IPS-11a (cell line): ENCODE measurements at regions not wholly inside any gene's neighbourhood (a gene's known extent, or its start where the extent isn't known, plus 50 kb on each side); places are given as distances from the start of the nearest gene placed in this dataset.

Experiments
- H3K4me3 ChIP-seq: one replicate; pipeline ENCODE4 v1.5.1; 2013; ENCODE audit warnings: low read depth, low read length, control low read depth

DNA sequence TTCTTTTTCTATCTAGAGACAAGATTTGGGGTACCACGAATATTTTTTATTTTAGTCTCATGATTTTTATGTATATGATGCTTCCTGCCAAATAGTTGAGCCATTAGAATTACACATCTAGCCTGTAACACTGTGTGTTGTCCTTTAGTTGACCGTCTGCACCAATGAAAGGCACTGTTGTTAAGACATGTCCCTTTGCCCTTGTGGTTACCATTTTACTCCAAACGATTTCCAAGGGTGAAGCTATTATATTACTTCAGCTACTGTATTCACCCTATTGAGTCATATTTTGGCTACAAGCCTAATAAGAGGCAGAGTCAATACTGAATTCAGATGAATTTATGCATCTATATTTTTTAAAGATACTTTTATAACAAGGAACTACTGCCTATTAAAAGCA lies 207.6 kb downstream of the CETN3 start:
- H3K4me3 ChIP-seq = no peak overlapping the region

DNA sequence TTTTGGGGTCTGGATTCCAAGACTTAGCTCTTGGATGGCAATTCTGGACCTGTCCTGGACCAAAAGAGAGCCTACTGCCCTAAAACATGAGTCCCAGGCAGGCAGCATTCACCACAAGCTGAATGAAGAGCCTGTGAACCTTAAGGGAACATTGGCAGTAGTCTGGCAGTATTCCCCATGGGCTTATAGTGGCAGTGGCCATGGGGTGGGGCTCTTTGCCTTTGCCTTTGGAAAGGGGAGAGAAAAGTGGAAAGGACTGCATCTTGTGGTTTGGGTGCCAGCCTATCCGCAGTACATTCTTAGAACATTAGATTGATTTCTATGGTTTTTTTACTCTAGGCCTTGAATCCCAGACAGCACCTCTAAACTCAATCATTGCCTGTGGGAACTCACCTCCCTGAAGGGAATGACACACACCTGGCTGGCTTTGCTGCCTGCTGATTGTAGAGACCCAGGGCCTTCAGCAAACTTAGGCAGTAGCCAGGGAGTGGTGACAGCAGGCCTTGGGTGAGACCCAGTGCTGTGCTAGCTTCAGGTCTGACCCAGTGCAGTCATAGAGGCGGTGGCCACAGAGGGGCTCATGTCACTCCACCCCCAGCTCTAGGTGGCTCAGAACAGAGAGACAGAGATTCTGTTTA lies 216.3 kb downstream of the CETN3 start:
- H3K4me3 ChIP-seq = no peak overlapping the region

DNA sequence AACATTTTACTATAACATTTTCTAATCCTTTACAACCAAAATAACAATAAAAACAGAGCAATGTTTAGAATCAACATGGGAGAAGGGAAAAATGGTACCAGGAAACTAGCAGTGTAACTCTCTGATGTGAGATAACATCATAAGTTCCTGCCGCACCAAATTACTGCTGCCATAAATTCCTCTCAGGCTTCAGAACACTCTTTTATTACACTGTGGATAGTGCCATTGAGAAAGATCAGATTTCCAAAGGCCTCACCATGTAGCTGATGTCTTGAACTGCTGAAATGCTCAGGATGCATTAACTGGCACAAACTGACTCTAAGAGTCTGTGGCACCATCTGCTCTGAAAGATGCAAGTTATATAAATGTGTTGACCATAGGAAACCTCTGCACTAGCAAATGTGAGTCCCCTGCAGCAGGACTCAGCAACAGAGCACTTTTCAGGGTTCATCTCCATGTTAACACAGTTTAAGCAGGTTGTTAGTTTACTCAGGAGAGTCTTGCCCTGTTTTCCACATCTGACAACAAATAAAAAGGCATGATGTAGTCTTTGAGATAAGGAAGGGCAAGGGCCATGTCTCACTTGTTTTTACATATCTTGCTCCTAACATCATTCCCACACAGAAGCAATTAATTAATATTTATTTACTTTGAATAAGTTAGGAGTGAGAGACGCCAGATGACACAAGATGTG lies 218.1 kb downstream of the CETN3 start:
- no peak overlapping the region for H3K4me3 ChIP-seq

- H3K4me3 ChIP-seq = no peak overlapping the region
These were observed 223.6 kb downstream of the CETN3 start for GRCh38 chr5:90185897-90186468.

GRCh38 chr5:90184764-90185163 lies 224.8 kb downstream of the CETN3 start:
- H3K4me3 ChIP-seq = no peak overlapping the region

DNA sequence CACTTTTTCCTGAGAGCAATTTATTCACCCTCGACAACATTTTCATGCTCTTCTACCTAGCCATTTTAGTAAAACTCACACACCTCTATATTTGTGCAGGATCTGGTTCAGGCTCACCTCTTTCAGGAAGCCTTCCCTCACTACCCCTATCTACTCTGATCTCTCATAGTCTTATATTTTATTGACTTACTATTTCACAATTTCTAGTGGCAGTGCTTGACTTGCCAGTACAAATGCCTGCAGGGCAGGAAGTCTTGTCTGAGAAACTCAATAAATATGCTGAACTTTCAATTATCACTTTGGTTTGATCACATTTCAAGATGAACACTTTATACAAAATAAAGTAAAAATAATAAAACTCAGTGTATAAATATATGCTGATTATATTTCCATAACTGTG lies 226.8 kb downstream of the CETN3 start:
- no peak overlapping the region for H3K4me3 ChIP-seq

DNA sequence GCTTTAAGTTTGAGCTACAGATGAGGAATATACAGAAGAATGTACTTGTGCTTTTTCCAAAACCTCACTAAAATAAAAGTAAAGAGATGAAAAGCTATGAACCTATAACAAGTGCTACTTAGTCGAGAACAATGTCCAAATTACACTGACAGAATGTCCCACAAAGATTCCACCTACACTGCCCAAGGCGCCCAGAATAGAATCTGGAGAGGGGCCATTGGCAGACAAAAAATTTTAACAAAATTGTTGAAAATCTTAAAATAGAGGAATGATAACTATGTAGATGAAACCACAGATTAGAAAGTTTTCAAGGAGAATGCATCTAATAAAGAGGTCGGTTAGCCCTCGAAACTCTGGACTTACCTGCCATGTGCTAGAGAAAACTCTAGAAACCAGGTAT lies 235.3 kb downstream of the CETN3 start:
- no peak overlapping the region for H3K4me3 ChIP-seq

- no peak overlapping the region for H3K4me3 ChIP-seq
These were observed 236.1 kb downstream of the CETN3 start for GRCh38 chr5:90173299-90174030.

DNA sequence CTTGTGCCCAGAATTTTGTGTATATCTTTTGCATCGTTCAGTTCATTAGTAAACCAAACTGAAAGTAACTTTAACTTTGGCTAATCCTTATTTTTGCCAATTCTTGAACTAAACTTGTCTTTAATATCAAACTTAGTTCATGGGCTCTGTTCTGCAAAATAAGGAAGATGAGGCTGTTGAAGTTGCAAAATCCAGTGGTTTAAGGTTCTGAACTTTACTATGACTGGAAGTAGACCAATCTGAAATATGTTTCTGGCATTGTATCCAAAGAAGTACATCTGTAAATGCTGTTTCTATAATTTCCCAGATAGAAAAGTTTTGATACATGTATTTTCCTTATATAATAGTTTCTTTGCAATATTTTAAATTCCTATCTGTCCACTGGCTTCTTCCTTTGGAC lies 238.1 kb downstream of the CETN3 start:
- H3K4me3 ChIP-seq = no peak overlapping the region

DNA sequence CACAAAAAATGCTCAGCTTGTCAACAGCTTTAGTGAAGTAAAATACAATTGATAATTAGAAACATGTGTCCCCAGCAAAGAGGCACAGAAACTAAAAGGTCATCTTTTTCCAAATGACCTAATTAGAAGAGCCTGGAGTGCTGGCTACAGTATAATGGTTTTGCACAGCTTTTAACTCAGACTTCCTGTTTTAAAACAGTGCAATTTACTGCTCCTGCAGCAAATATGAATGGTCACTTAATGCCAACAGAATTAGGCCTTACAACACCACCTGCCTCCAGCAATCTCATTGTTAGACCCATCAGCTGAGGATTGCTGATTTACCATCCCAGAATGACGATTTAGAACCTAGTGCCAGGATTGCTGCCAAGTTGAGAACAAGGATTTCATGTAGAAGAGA lies 239.3 kb downstream of the CETN3 start:
- H3K4me3 ChIP-seq = no peak overlapping the region

GRCh38 chr5:90169078-90169477 lies 240.5 kb downstream of the CETN3 start:
- H3K4me3 ChIP-seq = no peak overlapping the region

GRCh38 chr5:90168399-90168798 lies 241.2 kb downstream of the CETN3 start:
- H3K4me3 ChIP-seq = no peak overlapping the region

DNA sequence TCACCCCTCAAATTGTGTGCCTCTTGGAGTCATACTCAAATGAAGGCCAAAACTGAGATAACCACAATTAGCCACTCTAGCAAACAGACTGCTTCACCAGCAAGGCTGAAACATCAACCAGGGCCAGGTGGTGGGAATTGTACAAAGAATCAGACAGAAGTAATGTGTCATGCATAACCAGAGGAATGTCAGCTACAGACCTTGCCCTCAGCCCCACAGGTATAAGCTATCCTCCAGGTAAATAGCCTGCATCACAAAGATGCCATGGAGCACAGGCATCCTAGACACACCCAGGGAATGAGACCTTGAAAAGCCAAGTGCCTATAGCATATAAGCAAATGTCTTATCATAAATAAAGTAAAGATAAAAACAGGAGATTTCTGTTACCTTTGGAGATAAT lies 242.7 kb downstream of the CETN3 start:
- H3K4me3 ChIP-seq = no peak overlapping the region

DNA sequence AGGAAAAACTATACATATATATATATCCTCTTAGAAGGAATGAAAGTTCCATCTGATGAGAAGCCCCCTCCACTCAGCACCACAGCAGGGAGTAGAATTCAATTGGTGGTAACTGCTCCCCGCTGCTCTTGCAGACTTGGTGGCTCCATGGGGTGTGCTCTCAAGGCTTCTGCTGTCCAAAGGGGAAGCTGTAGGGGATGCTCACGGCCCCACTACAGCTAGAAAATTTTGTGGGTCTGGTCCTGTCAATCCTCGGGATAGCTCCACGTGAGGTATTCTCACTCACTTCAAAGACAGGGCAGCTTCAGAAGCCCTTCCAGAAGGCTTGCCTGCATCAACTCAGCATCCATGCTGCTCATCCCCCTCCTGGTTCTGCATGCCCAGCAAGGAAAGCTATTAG lies 247.2 kb downstream of the CETN3 start:
- no peak overlapping the region for H3K4me3 ChIP-seq

DNA sequence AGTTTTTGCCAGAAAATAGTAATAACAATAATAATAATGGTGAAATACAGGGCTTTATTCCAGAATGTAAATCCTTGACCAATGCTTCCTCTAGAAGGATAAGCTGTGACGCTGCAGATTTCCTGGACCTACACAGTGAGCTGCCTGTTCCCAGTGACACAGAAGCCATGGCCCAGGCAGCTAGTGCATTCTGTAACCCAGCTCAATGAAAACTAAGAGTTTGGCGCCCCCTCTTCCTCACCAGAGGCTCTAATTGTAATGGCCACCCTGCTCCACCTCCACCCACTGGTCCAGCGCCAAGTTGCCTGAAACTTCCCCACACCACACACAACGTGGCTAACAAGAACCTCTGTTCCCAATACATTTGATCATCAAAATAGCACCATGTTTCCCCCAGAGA lies 248.1 kb downstream of the CETN3 start:
- no peak overlapping the region for H3K4me3 ChIP-seq

GRCh38 chr5:90158131-90158530 lies 251.4 kb downstream of the CETN3 start:
- H3K4me3 ChIP-seq = no peak overlapping the region

DNA sequence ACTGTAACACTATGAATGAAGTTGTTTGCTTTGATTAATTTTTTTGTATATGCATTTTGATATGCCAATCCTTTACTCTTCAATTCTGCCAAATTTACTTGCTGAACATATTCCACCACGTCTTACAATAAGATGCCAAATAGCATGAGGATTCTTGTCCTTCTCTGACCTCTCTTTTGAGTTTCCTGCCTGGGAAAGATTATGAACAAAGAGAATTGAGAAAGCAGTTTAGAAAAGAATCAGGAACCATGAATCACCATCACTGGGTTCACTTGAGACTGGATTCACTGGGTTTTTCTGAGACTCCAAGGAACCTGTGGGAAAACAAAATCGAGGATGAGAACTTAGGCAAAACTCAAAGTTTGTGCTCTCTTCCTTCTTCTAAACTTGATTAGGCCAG lies 256.5 kb downstream of the CETN3 start:
- H3K4me3 ChIP-seq = no peak overlapping the region

DNA sequence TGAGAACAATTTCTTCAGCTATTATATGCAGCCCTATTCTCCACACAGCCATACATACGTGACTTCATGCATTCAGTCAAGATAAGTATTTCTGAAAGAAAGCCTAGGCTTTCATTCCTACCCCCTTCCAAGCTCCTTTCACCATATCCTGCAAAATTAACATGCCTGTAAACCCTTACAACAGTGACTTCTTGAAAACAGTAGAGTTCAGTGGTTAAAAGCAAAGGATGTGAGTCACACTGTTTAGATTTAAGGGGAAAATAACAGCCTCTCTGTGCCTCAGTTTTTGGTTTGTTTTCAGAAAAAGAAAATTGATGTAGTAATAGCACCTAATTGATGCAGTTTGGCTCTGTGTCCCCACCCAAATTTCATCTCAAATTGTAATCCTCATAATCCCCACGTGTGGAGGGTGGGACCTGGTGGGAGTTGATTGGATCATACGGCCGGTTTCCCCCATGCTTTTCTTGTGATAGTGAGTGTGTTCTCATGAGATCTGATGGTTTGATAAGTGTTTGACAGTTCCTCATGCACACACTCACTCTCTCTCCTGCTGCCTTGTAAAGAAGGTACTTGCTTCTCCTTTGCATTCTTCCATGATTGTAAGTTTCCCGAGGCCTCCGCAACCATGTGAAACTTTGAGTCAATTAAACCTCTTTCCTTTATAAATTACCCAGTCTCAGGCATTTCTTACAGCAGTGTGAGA lies 264.8 kb downstream of the CETN3 start:
- no peak overlapping the region for H3K4me3 ChIP-seq

DNA sequence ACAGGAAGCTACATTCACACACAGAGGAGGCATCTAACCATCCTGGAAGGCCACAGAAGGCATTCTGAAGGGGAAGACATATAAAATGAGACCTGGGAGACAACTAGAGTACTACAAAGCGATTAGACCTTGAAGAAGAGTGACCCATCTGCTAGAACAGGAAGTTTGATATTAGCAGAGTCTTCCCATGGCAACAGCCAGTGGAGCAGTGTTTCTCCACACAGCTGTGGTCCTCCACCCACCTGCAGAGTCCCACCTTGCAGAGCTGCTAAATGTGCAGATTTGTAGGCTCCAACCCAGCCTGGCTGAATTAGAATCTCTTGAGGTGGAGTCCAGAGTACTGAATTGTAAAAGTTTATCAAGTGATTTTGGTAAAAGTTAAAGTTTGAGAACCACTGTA lies 267.0 kb downstream of the CETN3 start:
- no peak overlapping the region for H3K4me3 ChIP-seq

DNA sequence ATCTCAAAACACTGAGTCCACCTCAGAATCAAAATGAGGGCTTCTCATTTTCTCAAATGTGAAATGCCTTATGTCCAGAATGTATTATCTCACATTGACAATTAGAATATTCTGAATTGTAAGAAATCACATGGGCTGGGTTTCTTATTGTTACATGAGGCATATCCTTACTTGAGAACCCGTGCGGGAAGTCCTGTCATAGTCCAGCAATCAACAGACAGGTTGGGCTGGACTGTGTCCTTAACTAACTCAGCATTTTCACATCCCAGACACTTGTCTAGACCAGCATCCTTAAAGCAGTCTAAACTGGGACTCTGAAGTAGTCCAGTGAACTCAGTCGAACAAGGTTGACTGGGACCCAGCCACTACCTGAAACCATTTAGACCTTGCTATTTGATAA lies 267.6 kb downstream of the CETN3 start:
- H3K4me3 ChIP-seq = no peak overlapping the region

DNA sequence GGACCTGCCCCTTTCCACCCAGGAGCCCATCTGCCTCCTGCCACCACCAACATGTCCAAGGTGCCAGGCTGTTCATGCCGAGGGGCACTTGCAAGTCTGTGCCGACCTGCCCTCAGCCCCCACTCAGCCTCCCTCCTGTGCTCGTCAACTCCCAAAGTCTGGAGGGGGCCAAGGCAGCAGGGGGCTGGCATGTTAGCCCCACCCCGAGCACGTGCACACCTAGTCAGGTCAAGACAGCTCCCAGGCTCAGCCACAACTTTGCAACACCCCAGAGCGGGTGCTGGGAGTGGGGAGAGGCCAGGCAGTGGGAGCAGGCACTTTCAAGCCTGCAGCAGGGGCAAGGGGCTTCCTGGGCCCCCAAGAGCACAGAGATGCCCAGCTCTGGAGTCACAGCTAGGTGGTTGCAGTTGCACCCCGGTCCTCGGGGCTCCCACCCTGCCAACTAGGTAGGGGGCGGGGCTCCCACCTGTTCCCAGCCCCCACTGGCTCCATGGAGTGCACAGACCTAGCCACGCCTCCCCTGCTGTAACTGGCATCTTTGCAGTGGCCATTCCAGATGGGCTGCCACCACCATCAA lies 272.5 kb downstream of the CETN3 start:
- H3K4me3 ChIP-seq = no peak overlapping the region
